ENCODE measurements at regions not wholly inside any gene's neighbourhood (a gene's known extent, or its start where the extent isn't known, plus 50 kb on each side); places are given as distances from the start of the nearest gene placed in this dataset.

GRCh38 chr6:153208706-153209105 is 77.6 kb upstream of the RGS17 start (continued):
- TF ChIP-seq SNAPC4 (CRISPR knock-in tag; IDR thresholded peaks at IDR 0.05) (no peak), RELA (CRISPR knock-in tag; IDR thresholded peaks at IDR 0.05) (no peak), E2F5 (CRISPR knock-in tag; conservative IDR thresholded peaks at IDR 0.05) (no peak)

- Histone ChIP-seq H3K4me1 (ENCODE audit: insufficient read depth, low read length) (no peaks in the 10 kb centered on the region), H3K79me2 (ENCODE audit: insufficient read depth, low read length) (no peaks in the 10 kb centered on the region), H3K27ac (ENCODE audit: extremely low read length, insufficient read depth, low read length) (no peak overlapping the region), H3K9ac (ENCODE audit: insufficient read depth, low read depth, low read length) (no peak overlapping the region), H3K27me3 (ENCODE audit: control insufficient read depth in 1 of 2, insufficient read depth in 2 of 2, low read length in 2 of 2) (no peaks in the 10 kb centered on the region), H3K4me2 (ENCODE audit: low read depth, low read length) (no peak overlapping the region), H3K4me3 (replicated peaks in 1 of 3; ENCODE audit: insufficient read depth in 1 of 3, low read depth in 2 of 3, low read length in 3 of 3) (no peak overlapping the region), H3K9me3 (ENCODE audit: low read length) (no peaks in the 10 kb centered on the region), H3K36me3 (replicated peaks in 1 of 2; ENCODE audit: control insufficient read depth in 1 of 2, insufficient read depth in 2 of 2, low read length in 2 of 2) (no peaks in the 10 kb centered on the region), H2AFZ (ENCODE audit: low read length) (no peak overlapping the region), H4K20me1 (ENCODE audit: insufficient read depth, low read length) (no peaks in the 10 kb centered on the region)
- in situ Hi-C loops (cut with HindIII; ENCODE audit: extremely low pct_ligation_motif_present, low pct_unique_long_range_greater_than_20kb): no loop called here
- WGBS (ENCODE audit: low lambda C conversion rate): 56% methylated on average over 1 of the region's 1 CpG
- intact Hi-C loops (cut with micrococcal nuclease; ENCODE audit: unreplicated experiment): no loop called here
- no peak for TF ChIP-seq MAX (IDR thresholded peaks at IDR 0.05)
- no peak for TF ChIP-seq MED1 (CRISPR knock-in tag; IDR thresholded peaks at IDR 0.05)
- no peak for TF ChIP-seq ZNF225 (CRISPR knock-in tag; IDR thresholded peaks at IDR 0.05)
- TF ChIP-seq RAD51 (IDR thresholded peaks at IDR 0.05; ENCODE audit: borderline replicate concordance): no peak
- FAIRE-seq (no peak), DNase-seq (ENCODE audit: low spot score) (no peak), ATAC-seq (no peak)
- ChIA-PET POLR2A (no interaction called here), CTCF (ENCODE audit: low intra/inter-chr PET ratio, low total read pairs) (no interaction called here)
- no TSS peak for BruUV-seq (replicated peaks)
Observed at GRCh38 chr6:153207617-153208016, 76.5 kb upstream of the RGS17 start.
